ENCODE measurements at regions not wholly inside any gene's neighbourhood (a gene's known extent, or its start where the extent isn't known, plus 50 kb on each side); places are given as distances from the start of the nearest gene placed in this dataset.

GRCh38 chr18:67432806-67433205, 83.7 kb downstream of the DSEL start:
- TF ChIP-seq CTCF (IDR thresholded peaks at IDR 0.05 in 2 of 3, conservative IDR thresholded peaks at IDR 0.05 in 1 of 3; ENCODE audit: borderline replicate concordance in 1 of 3, insufficient read depth in 1 of 3, low read depth in 2 of 3, low read length in 2 of 3) = no peak
- TF ChIP-seq CEBPB (IDR thresholded peaks at IDR 0.05; ENCODE audit: low read depth) = no peak
- no peak for TF ChIP-seq POLR2A (IDR thresholded peaks at IDR 0.05; ENCODE audit: borderline replicate concordance, extremely low read depth, insufficient read depth, insufficient read length)
- no peak for TF ChIP-seq POLR2AphosphoS5 (IDR thresholded peaks at IDR 0.05; ENCODE audit: low read depth, low read length)
- TF ChIP-seq YY1 (IDR thresholded peaks at IDR 0.05; ENCODE audit: extremely low read depth, insufficient replicate concordance, low read depth, low read length) = no peak
- TF ChIP-seq TCF7L2 (IDR thresholded peaks at IDR 0.05; ENCODE audit: borderline replicate concordance, extremely low read depth, insufficient read depth, insufficient read length) = no peak
- TF ChIP-seq REST (IDR thresholded peaks at IDR 0.05; ENCODE audit: low read depth) = no peak
- no peak for TF ChIP-seq EZH2phosphoT487 (IDR thresholded peaks at IDR 0.05; ENCODE audit: borderline replicate concordance)
- no peak for TF ChIP-seq ZNF274 (IDR thresholded peaks at IDR 0.05; ENCODE audit: low read depth, low read length)
- TF ChIP-seq RAD21 (IDR thresholded peaks at IDR 0.05; ENCODE audit: low read depth) = no peak

Data from HCT116 (cell line).